HG03025 (cell line): ENCODE measurements at regions not wholly inside any gene's neighbourhood (a gene's known extent, or its start where the extent isn't known, plus 50 kb on each side); places are given as distances from the start of the nearest gene placed in this dataset.

Experiments
- ATAC-seq: cut with Tn5 transposase; IDR thresholded peaks from one replicate; pipeline ENCODE4 v1.9.1; 2021; ENCODE audit warnings: mild to moderate bottlenecking, moderate library complexity; ENCODE audit not compliant: unreplicated experiment, low FRiP score

GRCh38 chr12:30044206-30044605 lies 260.5 kb upstream of the TMTC1 start:
- no peak for ATAC-seq

GRCh38 chr12:30043151-30043847 lies 259.6 kb upstream of the TMTC1 start:
- ATAC-seq: no peak

- no peak for ATAC-seq
These were observed 257.4 kb upstream of the TMTC1 start for GRCh38 chr12:30041096-30041495.

- no peak for ATAC-seq
These were observed 247.1 kb upstream of the TMTC1 start for GRCh38 chr12:30030693-30031374.

GRCh38 chr12:30026621-30027234 lies 243.0 kb upstream of the TMTC1 start:
- ATAC-seq: no peak

GRCh38 chr12:30025317-30025716 lies 241.6 kb upstream of the TMTC1 start:
- ATAC-seq: no peak

GRCh38 chr12:30023186-30023585 lies 239.4 kb upstream of the TMTC1 start:
- ATAC-seq: no peak

GRCh38 chr12:30021051-30021833 lies 237.5 kb upstream of the TMTC1 start:
- no peak for ATAC-seq

- no peak for ATAC-seq
These were observed 235.8 kb upstream of the TMTC1 start for GRCh38 chr12:30019366-30020140.

GRCh38 chr12:30016540-30017055 lies 232.9 kb upstream of the TMTC1 start:
- no peak for ATAC-seq

GRCh38 chr12:30015631-30016337 lies 232.0 kb upstream of the TMTC1 start:
- ATAC-seq: no peak

- ATAC-seq: no peak
These were observed 231.2 kb upstream of the TMTC1 start for GRCh38 chr12:30014991-30015390.

- no peak for ATAC-seq
These were observed 229.2 kb upstream of the TMTC1 start for GRCh38 chr12:30012816-30013450.

- no peak for ATAC-seq
These were observed 226.6 kb upstream of the TMTC1 start for GRCh38 chr12:30010071-30011052.

GRCh38 chr12:30006021-30006420 lies 222.3 kb upstream of the TMTC1 start:
- ATAC-seq: no peak

GRCh38 chr12:30003321-30003720 lies 219.6 kb upstream of the TMTC1 start:
- ATAC-seq: no peak

- no peak for ATAC-seq
These were observed 218.9 kb upstream of the TMTC1 start for GRCh38 chr12:30002677-30003076.

GRCh38 chr12:30000401-30000800 lies 216.7 kb upstream of the TMTC1 start:
- ATAC-seq: no peak
